ENCODE measurements at regions not wholly inside any gene's neighbourhood (a gene's known extent, or its start where the extent isn't known, plus 50 kb on each side); places are given as distances from the start of the nearest gene placed in this dataset.

GRCh38 chr4:22635692-22636091 is 57.0 kb upstream of the GBA3 start:
- TF ChIP-seq CTCF (IDR thresholded peaks at IDR 0.05) (no peak), POLR2A (IDR thresholded peaks at IDR 0.05) (no peak)

Data from right lobe of liver (tissue), 4 donors.